H1 (cell line): ENCODE measurements at regions not wholly inside any gene's neighbourhood (a gene's known extent, or its start where the extent isn't known, plus 50 kb on each side); places are given as distances from the start of the nearest gene placed in this dataset.
"Not testable (repeated sequence)": the region's sequence is repeated elsewhere in the genome, so short reads cannot be mapped to it uniquely, and the experiment has no call there.

ENCODE experiments used
- CTCF ChIA-PET: fragments of 300-600 bp; sonication (Branson Sonifier 250); formaldehyde crosslinking; loops from one replicate; lab custom pipeline; 2021; ENCODE audit not compliant: partially characterized antibody; lab: Charles Lee
- POLR2A ChIA-PET: fragments of 300-600 bp; sonication (Branson Sonifier 250); formaldehyde crosslinking; loops from one replicate; lab custom pipeline; 2021; ENCODE audit warnings: inconsistent platforms; ENCODE audit not compliant: partially characterized antibody; lab: Charles Lee
- DNase-seq, 2 experiments: peaks; one replicate each; pipeline versions ENCODE4 v3.0.0 to v3.0.0-alpha.2; 2010 to 2022; ENCODE audit warnings: low spot score in 2 of 2, low read depth in 1 of 2, mixed read lengths in 1 of 2
- FAIRE-seq: peaks from 2 replicates; lab custom pipeline; 2011; peaks lifted over from hg19 to GRCh38; lab: Jason Lieb, UNC
- H2AFZ ChIP-seq: 2 replicates; pipeline ENCODE4 v1.8.1; 2012; ENCODE audit warnings: low read length, inconsistent platforms
- H2AK5ac ChIP-seq: 2 replicates; pipeline ENCODE4 v1.6.1; 2013; ENCODE audit warnings: low read depth, low read length
- H2BK120ac ChIP-seq: replicated peaks from 2 replicates; pipeline ENCODE3; 2013; ENCODE audit warnings: low read depth, low read length, inconsistent platforms
- H2BK12ac ChIP-seq: 2 replicates; pipeline ENCODE4 v1.6.1; 2013; ENCODE audit warnings: low read depth, low read length
- H2BK15ac ChIP-seq: 2 replicates; pipeline ENCODE4 v1.6.1; 2013; ENCODE audit warnings: low read length
- H2BK20ac ChIP-seq: 2 replicates; pipeline ENCODE4 v1.6.1; 2013; ENCODE audit warnings: low read length
- H2BK5ac ChIP-seq: 2 replicates; pipeline ENCODE4 v1.6.1; 2013; ENCODE audit warnings: low read depth, low read length
- H3K14ac ChIP-seq: 2 replicates; pipeline ENCODE4 v1.6.1; 2013; ENCODE audit warnings: inconsistent platforms; ENCODE audit not compliant: insufficient read length
- H3K18ac ChIP-seq: 2 replicates; pipeline ENCODE4 v1.6.1; 2013; ENCODE audit warnings: low read length; ENCODE audit errors: extremely low read depth
- H3K23ac ChIP-seq: 2 replicates; pipeline ENCODE4 v1.6.1; 2013; ENCODE audit warnings: inconsistent platforms; ENCODE audit not compliant: insufficient read length
- H3K23me2 ChIP-seq: 2 replicates; pipeline ENCODE4 v1.6.1; 2013; ENCODE audit warnings: low read depth, low read length
- H3K27ac ChIP-seq: 2 replicates; pipeline ENCODE4 v1.6.1; 2011; ENCODE audit warnings: low read depth, low read length, inconsistent platforms
- H3K27me3 ChIP-seq, 4 experiments: replicated peaks in 1 of 4; 1 replicate in 1 of 4; 2 replicates in 3 of 4; pipeline versions ENCODE4 v1.6.1 to v1.8.1; 2011 to 2013; ENCODE audit warnings: low read length in 3 of 4, mild to moderate bottlenecking in 3 of 4, inconsistent platforms in 2 of 4, mixed read lengths in 2 of 4, moderate library complexity in 1 of 4; ENCODE audit not compliant: control insufficient read depth in 3 of 4, insufficient read depth in 3 of 4; ENCODE audit errors: extremely low read depth in 1 of 4
- H3K36me3 ChIP-seq, 4 experiments: 2 replicates each; pipeline versions ENCODE4 v1.6.1 to v1.8.1; 2011 to 2013; ENCODE audit warnings: mild to moderate bottlenecking in 4 of 4, low read length in 3 of 4, moderate library complexity in 2 of 4, control low read depth in 1 of 4, inconsistent platforms in 1 of 4; ENCODE audit not compliant: insufficient read depth in 4 of 4, control insufficient read depth in 2 of 4
- H3K4ac ChIP-seq: replicated peaks from 2 replicates; pipeline ENCODE3; 2013; ENCODE audit warnings: low read length, low read depth, mixed read lengths, inconsistent platforms; ENCODE audit not compliant: insufficient read length
- H3K4me1 ChIP-seq, 4 experiments: replicated peaks in 1 of 4; 1 replicate in 1 of 4; 2 replicates in 3 of 4; pipeline versions ENCODE4 v1.6.1 to v1.8.1; 2011 to 2013; ENCODE audit warnings: low read length in 3 of 4, inconsistent platforms in 2 of 4, mixed read lengths in 1 of 4; ENCODE audit not compliant: insufficient read depth in 4 of 4, control insufficient read depth in 3 of 4
- H3K4me2 ChIP-seq, 2 experiments: 2 replicates each; pipeline versions ENCODE4 v1.6.1 to v1.8.1; 2011 to 2013; ENCODE audit warnings: low read depth in 2 of 2, low read length in 2 of 2, control low read depth in 1 of 2, inconsistent platforms in 1 of 2, mild to moderate bottlenecking in 1 of 2; ENCODE audit not compliant: insufficient read depth in 1 of 2
- H3K4me3 ChIP-seq, 4 experiments: fragments of 200-600, 300-600 bp in 1 of 4; sonication (generic), shearing (Covaris generic), sonication (Bioruptor Twin) in 1 of 4; 2 replicates each; pipeline versions ENCODE4 v1.5.1 to v1.8.1; 2011 to 2016; ENCODE audit warnings: low read length in 4 of 4, low read depth in 3 of 4, control low read depth in 2 of 4, inconsistent platforms in 2 of 4, mild to moderate bottlenecking in 2 of 4, mixed read lengths in 1 of 4, moderate library complexity in 1 of 4; ENCODE audit not compliant: insufficient read depth in 2 of 4; ENCODE audit errors: extremely low read depth in 1 of 4
- H3K56ac ChIP-seq: replicated peaks from 2 replicates; pipeline ENCODE3; 2013; ENCODE audit warnings: low read depth, mild to moderate bottlenecking, mixed read lengths, low read length, inconsistent platforms; ENCODE audit not compliant: insufficient read length
- H3K79me1 ChIP-seq: 2 replicates; pipeline ENCODE4 v1.6.1; 2013; ENCODE audit warnings: low read depth, low read length, control low read depth
- H3K79me2 ChIP-seq, 2 experiments: 2 replicates each; pipeline versions ENCODE4 v1.6.1 to v1.8.1; 2012 to 2013; ENCODE audit warnings: low read length in 2 of 2, mild to moderate bottlenecking in 2 of 2, inconsistent platforms in 1 of 2; ENCODE audit not compliant: insufficient read depth in 2 of 2, control insufficient read depth in 1 of 2
- H3K9ac ChIP-seq, 4 experiments: replicated peaks in 1 of 4; 1 replicate in 1 of 4; 2 replicates in 3 of 4; pipeline versions ENCODE4 v1.6.1 to v1.8.1; 2011 to 2013; ENCODE audit warnings: low read depth in 3 of 4, low read length in 3 of 4, control low read depth in 2 of 4, mild to moderate bottlenecking in 2 of 4, moderate library complexity in 2 of 4, inconsistent platforms in 1 of 4; ENCODE audit errors: extremely low read depth in 1 of 4
- H3K9me3 ChIP-seq, 2 experiments: 2 replicates each; pipeline versions ENCODE4 v1.6.1 to v1.8.1; 2012 to 2013; ENCODE audit warnings: mild to moderate bottlenecking in 2 of 2, moderate library complexity in 2 of 2, control low read depth in 1 of 2, inconsistent platforms in 1 of 2, low read depth in 1 of 2, low read length in 1 of 2, mixed read lengths in 1 of 2; ENCODE audit not compliant: insufficient read depth in 2 of 2
- H4K20me1 ChIP-seq, 2 experiments: replicated peaks in 1 of 2; 2 replicates each; pipeline versions ENCODE3 to v1.8.1; 2011 to 2013; ENCODE audit warnings: inconsistent platforms in 2 of 2, low read length in 2 of 2, mild to moderate bottlenecking in 1 of 2; ENCODE audit not compliant: insufficient read depth in 2 of 2, control insufficient read depth in 1 of 2
- H4K5ac ChIP-seq: 2 replicates; pipeline ENCODE4 v1.6.1; 2013; ENCODE audit warnings: low read length, low read depth, mixed read lengths, inconsistent platforms; ENCODE audit not compliant: insufficient read length
- H4K8ac ChIP-seq: 2 replicates; pipeline ENCODE4 v1.8.0; 2013; ENCODE audit warnings: mild to moderate bottlenecking, moderate library complexity, low read length, inconsistent platforms; ENCODE audit not compliant: insufficient read depth; ENCODE audit errors: extremely low read depth
- H4K91ac ChIP-seq: replicated peaks from 2 replicates; pipeline ENCODE3; 2013; ENCODE audit warnings: low read length, mixed read lengths, inconsistent platforms; ENCODE audit not compliant: insufficient read length
- WGBS, 2 experiments: shearing (Covaris generic) in 1 of 2; methylation state at CpG; one replicate each; pipeline versions ENCODE4 v1.1.6 to v1.1.7; 2013 to 2015; ENCODE audit warnings: low lambda C conversion rate in 2 of 2, mixed read lengths in 2 of 2, inconsistent platforms in 1 of 2, low coverage in 1 of 2, missing lambda C conversion rate in 1 of 2; ENCODE audit not compliant: insufficient replicate concordance in 2 of 2, insufficient coverage in 1 of 2, insufficient read length in 1 of 2; ENCODE audit errors: extremely low coverage in 1 of 2, missing lambda C conversion rate in 1 of 2; 5-methylcytosine and 5-hydroxymethylcytosine counted together

DNA sequence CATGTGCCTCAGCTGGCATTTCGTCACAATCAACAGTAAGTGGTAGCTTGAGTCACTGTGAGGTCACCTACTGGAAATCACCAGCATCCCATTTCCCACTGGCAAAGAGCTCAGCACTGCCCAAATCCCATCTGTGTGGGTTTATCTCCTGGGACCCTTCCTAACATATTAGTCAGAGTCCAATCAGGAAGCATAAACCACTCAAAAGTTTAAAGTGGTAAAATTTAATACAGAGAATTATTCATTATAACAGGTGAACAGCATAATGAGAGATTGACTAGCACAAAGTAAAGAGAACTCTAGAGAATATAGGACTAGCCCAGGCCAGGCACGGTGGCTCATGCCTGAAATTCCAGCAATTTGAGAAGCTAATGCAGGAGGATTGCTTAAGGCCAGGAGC is 107.1 kb upstream of the TP53BP2 start:
- H3K56ac ChIP-seq, H4K5ac ChIP-seq, POLR2A ChIA-PET, DNase-seq, H3K4ac ChIP-seq, H3K79me2 ChIP-seq, H3K18ac ChIP-seq, H4K91ac ChIP-seq, H2BK20ac ChIP-seq, H2BK12ac ChIP-seq, H3K14ac ChIP-seq, H2BK120ac ChIP-seq, H3K36me3 ChIP-seq, H4K20me1 ChIP-seq, H3K23me2 ChIP-seq, H4K8ac ChIP-seq, FAIRE-seq, H3K79me1 ChIP-seq, H2BK15ac ChIP-seq, H3K4me1 ChIP-seq, H3K9ac ChIP-seq, H2AFZ ChIP-seq, H3K9me3 ChIP-seq, H2BK5ac ChIP-seq, H3K23ac ChIP-seq, H3K27ac ChIP-seq, H3K4me2 ChIP-seq, H2AK5ac ChIP-seq, H3K27me3 ChIP-seq, H3K4me3 ChIP-seq: not testable (repeated sequence)
- 0% methylated on average over 1 of the region's 2 CpGs; no CpG with 5 or more reads in 1 of the 2 experiments for WGBS, 2 experiments
- CTCF ChIA-PET, result interaction anchor here (0.8 to 1.0 kb wide), 2 partner anchors 95 to 98 kb away, joined by 3 to 4 read pairs; no protein-coding TSS in a partner anchor

DNA sequence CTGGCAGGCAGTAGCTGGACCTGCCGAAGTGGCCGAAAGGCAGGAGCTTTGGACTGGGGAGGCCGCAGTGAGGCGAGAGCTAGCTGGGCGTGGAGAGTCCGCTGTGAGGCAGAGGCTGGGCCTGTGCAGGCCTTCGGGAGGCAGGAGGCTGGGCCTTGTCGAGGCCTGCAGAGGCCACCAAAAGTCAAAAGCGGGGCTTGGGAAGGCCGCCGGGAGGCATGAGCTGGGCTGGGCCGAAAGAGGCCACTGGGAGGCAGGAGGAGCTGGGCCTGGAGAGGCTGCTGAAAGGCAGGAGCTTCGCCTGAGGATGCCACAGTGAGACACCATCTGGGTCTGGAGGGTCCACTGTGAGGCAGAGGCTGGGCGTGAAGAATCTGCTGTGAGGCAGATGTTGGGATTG is 105.8 kb upstream of the TP53BP2 start:
- H3K27me3 ChIP-seq, H2BK15ac ChIP-seq, H3K4me3 ChIP-seq, H3K79me2 ChIP-seq, H3K36me3 ChIP-seq, H3K9me3 ChIP-seq, H4K5ac ChIP-seq, H3K27ac ChIP-seq, H3K23me2 ChIP-seq, H3K79me1 ChIP-seq, H3K23ac ChIP-seq, POLR2A ChIA-PET, H3K18ac ChIP-seq, DNase-seq, H3K4me2 ChIP-seq, FAIRE-seq, H3K9ac ChIP-seq, H2AK5ac ChIP-seq, H4K20me1 ChIP-seq, H3K4ac ChIP-seq, H4K91ac ChIP-seq, H2BK5ac ChIP-seq, H2BK120ac ChIP-seq, H2BK12ac ChIP-seq, H2AFZ ChIP-seq, H3K56ac ChIP-seq, H4K8ac ChIP-seq, H3K4me1 ChIP-seq, H3K14ac ChIP-seq, H2BK20ac ChIP-seq: not testable (repeated sequence)
- WGBS, 2 experiments, result 87% methylated on average over 10 of the region's 14 CpGs; no CpG with 5 or more reads in 1 of the 2 experiments
- CTCF ChIA-PET, result interaction anchor here (1.0 kb wide), 1 partner anchor 96 kb away, joined by 3 read pairs; no protein-coding TSS in a partner anchor
